Neural crest cell (in vitro differentiated cells): ENCODE measurements at regions not wholly inside any gene's neighbourhood (a gene's known extent, or its start where the extent isn't known, plus 50 kb on each side); places are given as distances from the start of the nearest gene placed in this dataset.

ENCODE experiments used
- DNase-seq: peaks from one replicate; pipeline ENCODE4 v3.0.0; 2021; ENCODE audit warnings: low read depth, mixed read lengths, low spot score
- H3K27ac Mint-ChIP-seq: one replicate; pipeline ENCODE4 v1.8.0; 2021; ENCODE audit warnings: mild to moderate bottlenecking, mixed read lengths; ENCODE audit not compliant: unreplicated experiment
- H3K27me3 Mint-ChIP-seq: 2 replicates; pipeline ENCODE4 v1.8.0; 2021; ENCODE audit warnings: low read depth, mild to moderate bottlenecking, mixed read lengths
- H3K36me3 Mint-ChIP-seq: 2 replicates; pipeline ENCODE4 v1.8.0; 2021; ENCODE audit warnings: low read depth, mild to moderate bottlenecking, mixed read lengths
- H3K4me1 Mint-ChIP-seq: 2 replicates; pipeline ENCODE4 v1.8.0; 2021; ENCODE audit warnings: mixed read lengths
- H3K4me3 Mint-ChIP-seq: one replicate; pipeline ENCODE4 v1.8.0; 2021; ENCODE audit warnings: mild to moderate bottlenecking, mixed read lengths
- H3K9me3 Mint-ChIP-seq: 2 replicates; pipeline ENCODE4 v1.8.0; 2021; ENCODE audit warnings: mixed read lengths
- TF ChIP-seq, protein P1 (sequence below): fragments of 200-600 bp; sonication (generic); conservative IDR thresholded peaks from 2 replicates; pipeline ENCODE4 v1.5.0; 2021; ENCODE audit warnings: antibody characterized with exemption, mild to moderate bottlenecking

DNA sequence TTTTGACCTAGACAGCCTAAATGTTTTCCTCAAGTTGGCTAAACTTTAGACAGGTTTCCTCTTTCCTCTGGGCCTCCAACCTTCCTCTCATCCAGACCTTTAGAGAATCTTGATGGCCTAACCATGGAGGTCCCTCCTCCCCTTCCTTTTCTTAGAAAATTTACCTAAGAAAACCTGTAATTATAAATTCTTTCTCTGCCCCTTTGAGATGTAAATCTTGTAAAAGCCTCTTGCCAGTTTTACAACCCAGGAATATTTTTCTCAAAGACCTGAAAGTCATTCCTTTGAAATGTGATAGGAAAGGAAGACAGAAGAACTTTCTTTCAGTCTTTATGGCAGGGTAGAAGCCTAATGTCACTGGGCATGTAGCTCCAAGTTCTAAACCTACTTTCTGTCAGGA is 1752.6 kb upstream of the C9orf72 start:
- no peaks in the 10 kb centered on the region for H3K9me3 Mint-ChIP-seq
- H3K36me3 Mint-ChIP-seq = peaks cover 4% of the 10 kb centered on the region
- no peaks in the 10 kb centered on the region for H3K27me3 Mint-ChIP-seq
- H3K27ac Mint-ChIP-seq = no peak overlapping the region
- no peak overlapping the region for H3K4me3 Mint-ChIP-seq
- no peaks in the 10 kb centered on the region for H3K4me1 Mint-ChIP-seq
- TF ChIP-seq, protein P1, sequence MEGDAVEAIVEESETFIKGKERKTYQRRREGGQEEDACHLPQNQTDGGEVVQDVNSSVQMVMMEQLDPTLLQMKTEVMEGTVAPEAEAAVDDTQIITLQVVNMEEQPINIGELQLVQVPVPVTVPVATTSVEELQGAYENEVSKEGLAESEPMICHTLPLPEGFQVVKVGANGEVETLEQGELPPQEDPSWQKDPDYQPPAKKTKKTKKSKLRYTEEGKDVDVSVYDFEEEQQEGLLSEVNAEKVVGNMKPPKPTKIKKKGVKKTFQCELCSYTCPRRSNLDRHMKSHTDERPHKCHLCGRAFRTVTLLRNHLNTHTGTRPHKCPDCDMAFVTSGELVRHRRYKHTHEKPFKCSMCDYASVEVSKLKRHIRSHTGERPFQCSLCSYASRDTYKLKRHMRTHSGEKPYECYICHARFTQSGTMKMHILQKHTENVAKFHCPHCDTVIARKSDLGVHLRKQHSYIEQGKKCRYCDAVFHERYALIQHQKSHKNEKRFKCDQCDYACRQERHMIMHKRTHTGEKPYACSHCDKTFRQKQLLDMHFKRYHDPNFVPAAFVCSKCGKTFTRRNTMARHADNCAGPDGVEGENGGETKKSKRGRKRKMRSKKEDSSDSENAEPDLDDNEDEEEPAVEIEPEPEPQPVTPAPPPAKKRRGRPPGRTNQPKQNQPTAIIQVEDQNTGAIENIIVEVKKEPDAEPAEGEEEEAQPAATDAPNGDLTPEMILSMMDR = no peak
- no peak for DNase-seq

DNA sequence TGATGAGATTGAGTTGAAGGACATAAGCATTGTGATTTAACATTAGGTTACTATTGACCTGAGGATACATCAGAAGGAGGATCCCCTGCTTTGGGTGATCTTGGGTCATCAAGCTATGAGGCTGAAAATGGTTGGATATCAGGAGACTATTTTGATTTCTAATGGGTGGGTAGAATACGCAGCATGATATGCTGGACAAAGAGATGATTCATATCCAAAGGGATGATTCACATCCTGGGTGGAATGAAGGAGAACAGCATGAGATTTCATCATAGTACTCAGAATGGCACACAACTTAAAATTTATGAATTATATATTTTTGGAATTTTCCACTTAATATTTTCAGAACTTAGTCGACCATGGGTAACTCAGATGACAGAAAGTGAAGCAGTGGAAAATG is 1759.5 kb upstream of the C9orf72 start:
- no peaks in the 10 kb centered on the region for H3K36me3 Mint-ChIP-seq
- H3K27ac Mint-ChIP-seq = no peak overlapping the region
- no peaks in the 10 kb centered on the region for H3K4me1 Mint-ChIP-seq
- no peaks in the 10 kb centered on the region for H3K9me3 Mint-ChIP-seq
- no peaks in the 10 kb centered on the region for H3K27me3 Mint-ChIP-seq
- no peak overlapping the region for H3K4me3 Mint-ChIP-seq
- TF ChIP-seq, protein P1 = no peak
- DNase-seq = no peak

DNA sequence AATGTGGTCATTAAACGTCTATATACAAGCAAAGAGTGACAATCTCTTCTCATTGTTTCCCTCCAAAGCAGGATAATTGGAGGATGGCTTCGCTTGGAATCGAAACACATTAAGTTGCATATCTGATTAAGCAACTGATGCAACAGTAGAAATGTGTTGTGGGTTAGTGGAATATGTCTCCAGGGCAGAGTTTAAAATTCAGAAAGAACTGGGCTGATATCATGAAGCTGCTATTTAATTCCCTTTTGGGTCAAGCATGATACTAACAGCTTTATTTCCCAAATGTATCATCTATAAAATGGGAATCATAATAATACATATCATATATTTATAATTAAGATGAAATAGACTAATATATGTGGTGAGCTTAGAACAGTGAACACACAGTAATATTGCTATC is 1763.0 kb upstream of the C9orf72 start:
- no peaks in the 10 kb centered on the region for H3K4me1 Mint-ChIP-seq
- H3K36me3 Mint-ChIP-seq = no peaks in the 10 kb centered on the region
- H3K27me3 Mint-ChIP-seq = no peaks in the 10 kb centered on the region
- no peak for DNase-seq
- H3K27ac Mint-ChIP-seq = no peak overlapping the region
- TF ChIP-seq, protein P1 = no peak
- no peaks in the 10 kb centered on the region for H3K9me3 Mint-ChIP-seq
- H3K4me3 Mint-ChIP-seq = no peak overlapping the region

DNA sequence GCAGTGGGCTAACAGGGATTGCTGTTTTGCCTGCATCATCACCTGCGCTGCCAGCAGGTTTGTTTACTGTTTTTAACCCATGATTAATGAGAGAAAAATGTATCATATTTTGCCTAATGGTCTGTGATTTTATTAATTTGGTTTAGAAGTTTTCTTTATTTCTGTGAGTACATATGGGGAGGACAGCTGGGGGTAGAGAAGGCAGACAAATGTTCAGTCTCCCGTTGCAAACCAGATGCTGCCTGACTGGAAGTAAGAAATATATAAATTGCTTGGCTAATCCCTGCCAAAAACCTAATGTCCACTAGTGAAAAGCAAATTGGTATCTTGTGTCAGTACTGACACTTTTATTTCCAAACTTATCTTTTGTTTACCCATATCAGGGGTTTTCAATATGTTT is 1766.1 kb upstream of the C9orf72 start:
- no peaks in the 10 kb centered on the region for H3K36me3 Mint-ChIP-seq
- H3K4me3 Mint-ChIP-seq = no peak overlapping the region
- TF ChIP-seq, protein P1 = no peak
- no peaks in the 10 kb centered on the region for H3K4me1 Mint-ChIP-seq
- H3K27me3 Mint-ChIP-seq = no peaks in the 10 kb centered on the region
- no peak for DNase-seq
- no peak overlapping the region for H3K27ac Mint-ChIP-seq
- H3K9me3 Mint-ChIP-seq = no peaks in the 10 kb centered on the region

DNA sequence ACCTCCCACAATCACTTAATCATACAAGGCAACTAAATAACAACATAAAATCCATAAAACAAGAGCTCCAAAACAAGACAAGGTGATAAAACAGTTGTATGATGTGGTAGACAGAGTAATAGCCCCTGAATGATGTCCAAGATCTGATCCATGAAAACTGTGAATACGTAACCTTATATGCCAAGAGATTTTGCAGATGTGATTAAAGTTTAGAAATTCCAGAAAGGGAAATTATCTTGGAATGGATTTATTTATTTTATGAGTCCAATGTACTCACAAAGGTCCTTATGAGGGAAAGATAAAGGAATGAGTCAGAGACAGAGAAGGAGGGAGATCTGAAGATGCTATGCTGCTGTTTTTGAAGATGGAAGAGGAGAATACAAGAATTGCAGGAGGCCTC is 1775.7 kb upstream of the C9orf72 start:
- no peaks in the 10 kb centered on the region for H3K27me3 Mint-ChIP-seq
- no peaks in the 10 kb centered on the region for H3K36me3 Mint-ChIP-seq
- peaks cover 3% of the 10 kb centered on the region for H3K9me3 Mint-ChIP-seq
- H3K4me3 Mint-ChIP-seq = no peak overlapping the region
- TF ChIP-seq, protein P1 = no peak
- no peak for DNase-seq
- no peaks in the 10 kb centered on the region for H3K4me1 Mint-ChIP-seq
- no peak overlapping the region for H3K27ac Mint-ChIP-seq

DNA sequence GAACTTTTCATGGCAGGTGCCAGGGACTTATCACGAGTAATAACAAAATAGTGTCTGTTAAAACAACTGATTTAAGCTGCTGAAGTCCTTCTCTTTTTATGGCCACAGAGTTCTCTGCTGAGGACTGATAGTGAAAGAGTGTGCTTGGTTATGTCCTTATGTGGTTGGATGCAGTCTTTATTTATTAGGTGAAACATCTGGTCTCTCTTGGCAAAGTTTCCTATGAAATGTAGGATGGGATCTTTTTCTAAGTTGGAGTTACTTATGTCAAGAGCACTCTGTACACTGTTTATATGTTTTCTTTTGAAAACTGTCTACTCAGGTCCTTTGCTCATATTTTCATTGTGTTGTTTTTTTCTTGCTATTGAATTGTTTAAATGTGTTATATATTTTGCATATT is 1816.1 kb upstream of the C9orf72 start:
- TF ChIP-seq, protein P1 = no peak
- Mint-ChIP-seq H3K4me1 (no peaks in the 10 kb centered on the region), H3K27me3 (no peaks in the 10 kb centered on the region), H3K9me3 (peaks cover 6% of the 10 kb centered on the region), H3K36me3 (peaks cover 2% of the 10 kb centered on the region), H3K4me3 (no peak overlapping the region), H3K27ac (no peak overlapping the region)
- DNase-seq = no peak
